GM18873 (cell line): ENCODE measurements at regions not wholly inside any gene's neighbourhood (a gene's known extent, or its start where the extent isn't known, plus 50 kb on each side); places are given as distances from the start of the nearest gene placed in this dataset.
"Not testable (repeated sequence)": the region's sequence is repeated elsewhere in the genome, so short reads cannot be mapped to it uniquely, and the experiment has no call there.

Source experiments
- ATAC-seq: cut with Tn5 transposase; IDR thresholded peaks from one replicate; pipeline ENCODE4 v1.9.1; 2021; ENCODE audit warnings: mild to moderate bottlenecking, moderate library complexity, moderate number of reproducible peaks; ENCODE audit not compliant: unreplicated experiment, low FRiP score

DNA sequence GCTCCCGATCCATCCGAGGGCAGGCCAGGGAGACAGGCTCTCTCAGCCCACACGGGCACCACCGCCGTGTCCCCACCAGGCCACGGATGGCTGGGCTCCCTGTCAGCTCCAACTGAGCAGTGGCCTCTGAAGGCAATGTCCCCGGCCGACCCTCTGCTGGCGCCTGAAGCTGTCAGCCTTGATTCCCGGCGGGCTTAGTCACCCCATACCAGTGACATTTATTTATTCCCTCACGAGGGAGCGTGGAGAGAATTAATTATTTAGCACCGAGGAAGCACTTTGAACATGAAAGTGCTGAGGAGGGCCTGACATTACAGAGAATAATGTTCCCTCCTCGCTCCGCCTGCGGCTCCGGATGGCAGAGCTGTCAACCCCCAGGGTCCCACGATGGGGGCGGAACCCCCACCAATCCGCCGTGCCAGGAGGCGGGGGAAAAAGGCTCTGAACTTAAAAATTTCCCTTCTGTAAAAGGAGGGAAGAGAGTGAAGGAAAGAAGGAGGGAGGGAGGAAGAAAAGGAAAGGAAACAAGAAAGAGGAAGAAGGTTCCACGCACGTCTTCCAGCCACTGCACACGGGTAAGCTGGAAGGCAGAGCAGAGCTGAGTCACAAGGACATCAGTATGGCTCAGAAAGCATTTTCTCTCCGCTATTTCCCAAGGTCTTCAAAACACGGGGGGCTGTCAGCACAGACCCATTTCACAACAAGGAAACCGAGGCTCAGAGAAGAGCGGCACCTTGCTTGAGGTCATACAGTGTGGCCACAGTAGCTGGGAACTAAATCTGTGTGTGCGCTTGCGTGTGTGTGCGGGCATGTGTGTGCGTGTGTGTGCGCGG, 108.7 kb upstream of the NCOR2 start:
- no peak for ATAC-seq

DNA sequence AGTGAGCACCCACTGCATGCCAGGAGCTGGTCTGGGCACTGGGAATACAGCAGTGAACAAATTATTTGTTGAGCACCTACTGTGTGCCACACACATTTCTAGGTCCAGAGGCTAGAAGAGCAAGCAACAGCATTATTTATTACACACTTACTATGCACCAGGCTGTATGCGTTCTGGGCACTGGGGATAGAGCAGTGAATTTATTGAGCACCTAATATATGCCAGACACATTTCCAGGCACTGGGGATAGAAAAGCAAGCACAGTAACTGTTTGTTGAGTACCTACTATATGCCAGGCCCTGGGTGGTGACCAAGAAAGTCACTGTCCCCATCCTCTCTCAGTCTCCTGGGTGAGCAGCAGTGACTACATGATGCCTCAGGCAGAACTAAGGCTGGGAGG, 107.5 kb upstream of the NCOR2 start:
- no peak for ATAC-seq

DNA sequence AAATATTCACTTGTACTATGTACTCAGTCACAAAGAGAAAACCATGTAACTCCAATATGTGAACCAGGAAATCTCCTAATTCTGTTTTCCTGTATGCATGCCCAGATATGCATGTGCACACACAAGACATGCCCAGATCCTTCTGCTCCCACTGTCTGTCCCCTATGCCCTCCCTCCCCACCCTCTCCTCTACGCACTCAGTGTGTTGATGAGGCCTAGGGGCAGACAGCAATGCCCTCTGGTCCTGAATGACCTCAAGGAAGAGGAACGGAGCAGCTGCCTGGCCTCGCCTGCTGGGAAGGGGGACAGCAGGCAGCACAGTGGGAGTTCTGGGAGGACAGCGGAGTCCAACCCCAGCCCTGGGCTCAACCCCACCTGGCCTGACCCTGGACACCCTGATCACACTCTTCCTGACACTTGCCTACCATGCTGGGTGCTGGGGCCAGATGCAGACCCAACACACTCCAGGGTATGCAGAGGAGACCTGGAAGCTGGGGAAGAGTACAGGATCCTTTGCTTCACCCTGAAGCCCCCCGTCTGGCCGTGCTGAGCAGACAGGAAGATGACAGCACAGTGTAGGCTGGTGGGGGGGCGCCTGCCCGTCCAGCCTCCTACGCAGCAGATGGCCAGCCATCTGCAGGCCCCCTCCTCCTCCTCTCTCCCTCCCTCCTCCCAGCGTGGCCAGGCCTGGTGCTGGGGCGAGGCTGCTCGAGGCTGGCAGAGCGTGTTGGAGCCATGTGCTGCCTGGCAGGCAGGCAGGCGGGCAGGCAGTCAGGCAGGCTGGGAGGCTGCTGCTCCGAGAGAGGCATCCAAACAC, 106.6 kb upstream of the NCOR2 start:
- no peak for ATAC-seq

DNA sequence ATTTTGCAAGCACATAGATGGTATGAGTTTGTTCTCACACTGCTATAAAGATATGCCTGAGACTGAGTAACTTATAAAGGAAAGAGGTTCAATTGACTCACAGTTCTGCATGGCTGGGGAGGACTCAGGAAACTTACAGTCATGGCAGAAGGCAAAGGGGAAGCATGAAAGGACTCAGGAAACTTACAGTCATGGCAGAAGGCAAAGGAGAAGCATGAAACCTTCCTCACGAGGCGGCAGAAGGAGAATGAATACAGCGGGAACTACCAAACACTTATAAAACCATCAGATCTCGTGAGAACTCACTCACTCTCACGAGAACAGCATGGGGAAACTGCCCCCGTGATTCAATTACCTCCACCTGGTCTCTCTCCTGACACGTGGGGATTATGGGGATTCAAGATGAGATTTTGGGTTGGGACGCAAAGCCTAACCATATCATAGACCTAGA, 101.9 kb upstream of the NCOR2 start:
- not testable (repeated sequence) for ATAC-seq

DNA sequence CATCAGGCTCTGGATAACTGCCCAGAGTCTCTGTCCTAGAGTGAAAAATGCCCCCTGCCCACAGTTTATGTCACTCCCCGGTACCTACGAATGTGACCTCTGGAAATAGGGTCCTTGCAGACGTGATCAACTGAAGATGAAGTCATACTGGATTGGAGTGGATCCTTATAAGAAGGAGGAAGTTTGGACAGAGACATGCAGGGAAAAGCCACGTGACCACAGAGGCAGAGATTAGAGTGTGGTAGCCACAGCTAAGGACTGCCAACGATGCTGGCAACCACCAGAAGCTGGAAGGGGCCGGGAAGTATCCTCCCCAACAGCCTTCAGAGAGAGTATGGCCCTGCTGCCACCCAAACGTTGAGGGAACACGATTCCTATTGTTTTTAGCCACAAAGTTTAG, 101.2 kb upstream of the NCOR2 start:
- ATAC-seq = no peak

DNA sequence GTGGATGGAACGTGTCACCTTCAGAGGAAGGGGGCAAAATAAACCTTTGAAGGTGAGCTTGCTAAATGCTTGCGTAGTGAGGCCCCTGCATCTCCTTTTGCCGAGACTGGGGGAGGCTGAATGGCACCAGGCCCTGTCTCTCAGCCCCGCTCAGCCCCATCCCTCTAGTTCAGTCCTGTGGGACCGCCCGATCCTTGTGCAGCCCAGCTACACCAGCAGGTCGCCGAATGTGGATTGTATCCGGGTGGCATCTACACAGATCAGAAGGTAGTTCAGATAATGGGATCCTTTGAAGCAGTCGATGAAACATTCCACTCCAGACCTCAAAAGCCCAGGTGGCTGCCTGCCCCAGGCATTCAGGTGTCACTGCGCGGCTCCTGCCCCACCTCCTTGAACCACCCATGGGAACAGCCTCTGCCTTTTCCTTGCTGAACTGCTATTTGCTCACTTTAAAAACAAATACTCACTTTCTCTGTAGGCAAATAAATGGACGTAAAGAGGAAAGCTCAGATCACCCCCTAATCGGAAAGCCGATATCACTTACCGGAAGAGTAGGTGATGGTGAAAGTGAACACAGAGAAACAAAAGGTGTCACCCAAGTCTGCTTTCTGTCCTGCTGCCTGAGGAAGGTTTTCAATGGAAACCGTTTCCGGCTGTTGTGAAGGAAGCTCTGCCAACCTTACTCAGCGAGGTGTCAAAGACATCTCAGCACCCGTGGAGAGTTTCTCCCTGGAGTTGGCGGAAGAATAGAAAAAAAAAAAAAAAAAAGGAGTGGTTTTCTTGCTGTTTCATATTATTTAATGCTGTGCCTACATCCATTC, 100.3 kb upstream of the NCOR2 start:
- no peak for ATAC-seq

DNA sequence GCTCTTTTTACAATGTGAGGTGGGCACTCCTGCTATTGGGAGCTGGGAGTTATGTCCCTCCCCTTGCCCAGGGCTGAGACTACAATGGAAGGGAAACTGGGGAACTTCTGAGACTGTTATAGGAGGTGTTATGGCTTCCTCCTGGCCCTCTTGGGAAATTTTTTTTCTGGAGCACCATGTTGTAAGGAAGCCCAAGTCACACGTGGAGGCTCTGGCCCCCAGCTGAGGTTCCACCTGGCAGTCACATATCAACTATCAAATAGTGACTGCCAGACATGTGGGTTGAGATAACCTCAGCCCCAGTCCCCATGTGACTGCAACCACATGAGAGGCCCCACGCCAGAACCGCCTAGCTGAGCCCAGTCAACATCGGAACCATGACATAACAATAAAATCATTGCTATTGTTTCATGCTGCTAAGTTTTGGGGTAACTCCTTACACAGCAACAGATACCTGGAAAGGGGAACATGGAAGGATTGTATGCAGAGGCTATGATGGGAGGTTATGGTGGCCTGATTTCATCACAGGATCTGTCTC, 99.4 kb upstream of the NCOR2 start:
- no peak for ATAC-seq

DNA sequence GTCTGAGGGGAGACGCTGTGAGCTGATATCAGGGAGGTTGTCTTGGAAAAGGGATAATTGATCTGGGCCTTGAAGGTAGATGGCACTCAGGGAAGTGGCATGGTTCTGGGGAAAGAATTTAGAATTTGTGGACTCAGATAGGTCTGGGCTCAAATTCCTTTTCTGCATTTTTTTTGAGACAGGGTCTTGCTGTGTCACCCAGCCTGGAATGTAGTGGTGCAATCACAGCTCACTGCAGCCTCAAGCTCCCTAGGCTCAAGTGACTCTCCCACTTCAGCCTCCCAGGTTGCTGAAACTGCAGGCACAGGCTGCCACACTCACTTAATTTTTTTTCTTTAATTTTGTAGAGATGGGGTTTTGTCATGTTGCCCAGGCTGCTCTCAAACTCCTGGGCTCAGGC, 98.1 kb upstream of the NCOR2 start:
- ATAC-seq = no peak

DNA sequence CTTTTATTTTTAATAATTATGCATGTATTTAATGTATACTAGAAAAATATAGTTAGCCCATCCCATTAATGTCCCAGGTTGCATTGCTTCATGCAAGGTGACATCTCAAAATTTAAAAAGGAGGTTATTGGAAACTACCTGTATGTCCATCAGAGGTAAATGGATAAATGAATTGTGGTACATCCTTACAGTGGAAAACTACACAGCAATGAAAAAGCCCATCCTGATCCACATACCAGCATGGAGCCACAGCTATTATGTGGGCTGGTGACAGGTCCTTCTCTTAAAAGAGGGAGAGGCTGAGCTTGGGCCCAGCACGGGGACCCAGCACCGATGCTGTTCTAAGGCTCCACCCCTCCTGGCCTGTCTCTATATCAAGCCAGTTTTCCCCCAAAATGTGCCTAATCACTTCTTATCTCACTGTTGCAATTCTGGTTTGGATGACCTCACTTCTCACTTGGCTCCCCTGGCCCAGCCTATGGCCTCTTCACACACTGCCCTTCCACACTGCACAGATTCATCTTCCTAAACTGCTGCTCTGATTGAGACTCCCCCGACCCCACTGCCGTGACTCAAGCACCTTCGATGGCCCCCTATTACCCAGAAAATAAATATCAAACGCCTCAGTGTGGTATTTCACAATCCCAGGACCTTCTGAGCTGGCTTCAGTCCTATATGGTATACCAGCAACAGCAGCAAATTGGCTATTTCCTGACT, 97.1 kb upstream of the NCOR2 start:
- no peak for ATAC-seq

DNA sequence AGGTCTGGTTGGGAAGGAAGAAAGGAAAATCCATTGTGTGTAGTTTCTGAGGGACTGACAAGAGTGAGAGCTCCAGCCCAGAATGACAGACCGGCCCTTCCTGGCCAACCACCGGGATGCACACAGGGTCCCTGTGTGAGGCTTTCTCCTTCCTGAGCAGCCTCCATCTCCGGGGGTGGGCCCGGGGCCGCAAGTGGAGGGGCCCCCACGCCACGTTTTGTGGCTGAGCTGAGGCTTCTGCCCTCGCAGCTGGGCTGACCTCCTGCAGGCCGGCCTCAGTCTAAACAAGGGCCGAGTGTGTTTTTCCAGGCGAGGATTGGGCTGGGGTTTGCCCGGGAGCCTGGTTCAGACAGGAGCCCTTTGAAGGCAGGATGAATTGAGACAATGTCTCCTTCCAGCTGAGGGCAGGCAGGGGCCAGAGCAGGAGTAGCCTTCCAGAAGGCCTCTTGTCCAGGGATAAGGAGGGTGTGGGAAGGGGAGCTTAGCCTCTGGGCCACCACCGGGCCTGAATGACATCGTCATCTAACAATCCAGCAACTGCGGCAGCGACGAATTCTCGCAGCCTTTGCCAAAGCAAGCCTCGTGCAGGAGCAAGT, 96.5 kb upstream of the NCOR2 start:
- ATAC-seq = no peak

DNA sequence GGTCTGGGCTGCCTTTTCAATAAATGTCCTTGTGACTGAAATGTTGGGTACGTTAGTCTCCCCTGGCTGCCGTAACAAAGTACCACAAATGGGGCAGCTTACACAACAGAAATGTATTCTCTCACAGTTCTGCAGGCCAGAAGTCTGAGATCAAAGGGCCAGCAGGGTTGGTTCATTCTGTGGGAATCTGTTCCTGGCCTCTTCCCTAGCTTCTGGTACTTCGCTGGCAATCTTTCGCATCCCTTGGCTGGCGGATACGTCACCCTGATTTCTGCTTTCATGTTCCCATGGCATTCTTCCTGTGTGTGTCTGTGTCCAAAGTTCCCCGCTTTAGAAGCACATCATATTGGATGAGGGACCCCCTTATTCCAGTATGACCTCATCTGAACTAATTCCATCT, 95.8 kb upstream of the NCOR2 start:
- no peak for ATAC-seq

DNA sequence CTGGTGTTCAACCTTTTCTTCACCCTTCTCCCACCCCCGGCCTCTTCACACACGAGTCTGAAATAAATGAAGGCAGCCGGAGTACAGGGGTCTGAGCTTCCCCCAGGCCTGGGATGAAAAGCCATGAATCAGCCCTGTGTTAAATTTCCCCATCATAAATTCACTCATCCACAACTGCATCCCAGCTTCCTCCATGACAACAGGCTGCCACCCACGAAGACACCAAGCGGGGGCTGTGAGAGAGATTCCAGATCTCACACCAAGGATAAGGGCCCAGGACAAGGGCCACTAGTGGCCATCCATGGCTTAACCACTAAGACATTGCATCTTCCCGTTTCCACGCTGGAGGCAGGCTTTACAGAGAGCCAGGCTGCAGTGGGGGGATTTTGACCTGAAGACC, 93.9 kb upstream of the NCOR2 start:
- ATAC-seq = no peak

DNA sequence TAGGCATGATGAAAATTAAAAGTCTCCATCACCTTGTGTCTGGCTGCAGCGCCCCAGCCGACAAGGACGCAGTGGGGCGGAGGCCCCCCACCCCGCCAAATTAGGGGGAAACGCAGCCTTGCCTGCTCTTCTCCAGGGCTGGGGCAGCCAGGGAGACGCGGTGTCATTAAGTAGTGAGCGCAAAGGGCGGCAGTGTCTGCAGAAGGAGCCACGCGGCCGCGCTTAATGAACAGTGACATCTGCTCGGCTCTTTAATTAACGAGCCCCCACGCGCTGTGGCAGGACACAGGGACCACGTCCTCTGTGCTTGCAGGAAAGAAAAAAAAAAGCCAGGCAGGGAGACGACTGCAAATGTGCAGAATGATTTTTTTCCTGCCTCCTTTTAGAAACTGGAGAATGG, 93.4 kb upstream of the NCOR2 start:
- no peak for ATAC-seq

DNA sequence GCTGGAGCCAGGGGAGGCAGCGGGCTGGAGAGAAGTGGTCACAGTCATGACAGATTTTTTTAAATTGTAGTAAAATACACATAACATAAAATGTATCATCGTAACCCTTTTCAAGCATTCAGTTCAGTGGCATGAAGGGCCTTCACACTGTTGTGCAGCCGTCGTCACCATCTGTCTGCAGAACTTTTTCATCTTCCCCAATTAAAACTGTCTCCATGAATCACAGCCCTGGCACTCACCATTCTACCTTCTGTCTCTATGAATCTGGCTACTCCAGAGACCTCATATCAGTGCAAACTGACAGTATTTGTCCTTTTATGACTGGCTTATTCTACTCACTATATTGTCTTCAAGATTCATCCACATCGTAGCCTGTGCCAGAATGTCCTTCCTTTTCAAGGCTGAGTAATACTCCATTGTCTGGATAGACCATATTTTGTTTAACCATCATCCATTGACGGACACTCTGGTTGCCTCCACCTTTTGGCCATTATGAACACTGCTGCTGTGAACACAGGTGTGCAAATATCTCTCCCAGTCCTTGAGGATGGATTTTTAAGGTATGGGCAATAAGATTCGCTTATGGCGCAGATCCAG, 91.5 kb upstream of the NCOR2 start:
- no peak for ATAC-seq

DNA sequence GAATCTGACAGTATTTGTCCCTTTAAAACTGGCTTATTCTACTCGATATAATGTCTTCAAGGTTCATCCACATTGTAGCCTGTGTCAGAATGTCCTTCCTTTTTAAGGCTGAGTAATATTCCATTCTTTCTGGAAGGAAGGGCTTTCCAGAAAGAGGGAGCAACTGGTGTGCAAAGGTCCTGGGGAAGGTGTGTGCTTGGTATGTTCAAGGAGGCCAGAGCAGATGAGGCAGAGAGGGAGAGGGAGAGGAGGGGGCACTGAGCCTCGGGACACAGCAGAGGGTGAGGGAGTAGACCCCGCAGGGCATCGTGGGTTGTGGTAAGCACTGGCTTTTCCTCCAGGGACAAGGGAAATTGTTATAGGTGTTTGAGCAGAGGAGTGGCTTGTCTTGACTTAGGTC, 90.9 kb upstream of the NCOR2 start:
- ATAC-seq = no peak

DNA sequence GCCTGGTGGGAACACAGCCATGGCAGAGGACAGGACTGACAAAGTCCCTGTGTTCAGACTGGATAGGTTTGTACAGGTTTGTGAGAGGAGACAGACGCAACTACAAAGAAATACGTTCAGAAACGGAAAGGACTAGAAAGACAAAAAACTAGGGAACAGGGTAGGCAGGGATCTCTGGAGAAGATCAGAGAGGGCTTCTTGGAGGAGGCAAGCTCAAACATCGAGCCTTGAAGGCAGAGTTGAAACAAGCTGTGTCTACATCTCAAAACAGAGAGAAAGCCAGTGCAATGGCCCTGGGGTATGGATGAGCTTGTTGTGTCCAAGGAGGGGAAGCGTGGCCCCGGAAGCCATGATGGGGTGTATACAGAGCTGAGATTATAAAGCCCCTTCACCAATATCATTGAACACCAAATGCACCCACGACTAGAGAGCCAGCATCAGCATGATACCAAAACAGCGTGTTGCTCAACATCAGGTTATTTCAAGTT, 89.6 kb upstream of the NCOR2 start:
- no peak for ATAC-seq

DNA sequence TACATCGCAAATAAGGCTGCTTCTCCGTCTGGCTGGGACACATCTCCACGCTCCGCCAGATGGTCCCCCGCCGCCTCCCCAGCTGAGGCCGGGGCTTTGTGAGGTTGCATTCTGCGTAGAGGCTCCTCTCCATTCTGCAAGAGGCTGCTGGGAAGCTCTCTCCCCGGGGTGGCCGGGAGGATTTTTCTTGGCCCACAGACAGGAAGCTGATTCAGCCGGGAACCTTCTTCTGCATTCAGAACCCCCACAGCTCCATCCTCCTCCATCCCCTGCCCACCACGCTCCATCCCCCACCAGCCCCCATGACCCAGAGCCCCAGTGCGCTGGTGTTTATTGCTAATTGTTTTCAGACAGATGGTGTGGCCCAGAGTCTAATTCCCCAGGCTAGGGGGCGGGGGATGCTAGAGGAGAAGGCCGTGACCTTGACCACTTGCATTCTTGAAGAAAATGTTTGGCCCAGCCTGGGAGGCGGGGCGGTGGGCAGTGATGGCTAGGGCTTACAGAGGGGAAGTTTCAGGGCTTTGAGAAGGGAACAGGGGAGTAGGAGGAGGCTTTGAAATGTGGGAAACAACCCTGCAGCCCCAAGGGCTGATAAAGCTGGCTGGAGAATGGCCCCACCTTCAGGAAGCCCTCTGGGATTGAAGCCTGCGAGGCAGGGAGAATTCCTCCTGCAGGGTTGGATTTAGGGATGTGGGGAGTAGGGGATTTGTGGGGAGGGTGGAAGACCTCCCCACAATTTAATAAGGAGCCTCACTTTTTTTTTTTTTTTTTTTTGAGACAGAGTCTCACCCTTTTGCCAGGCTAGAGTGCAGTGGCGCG, 88.5 kb upstream of the NCOR2 start:
- no peak for ATAC-seq

DNA sequence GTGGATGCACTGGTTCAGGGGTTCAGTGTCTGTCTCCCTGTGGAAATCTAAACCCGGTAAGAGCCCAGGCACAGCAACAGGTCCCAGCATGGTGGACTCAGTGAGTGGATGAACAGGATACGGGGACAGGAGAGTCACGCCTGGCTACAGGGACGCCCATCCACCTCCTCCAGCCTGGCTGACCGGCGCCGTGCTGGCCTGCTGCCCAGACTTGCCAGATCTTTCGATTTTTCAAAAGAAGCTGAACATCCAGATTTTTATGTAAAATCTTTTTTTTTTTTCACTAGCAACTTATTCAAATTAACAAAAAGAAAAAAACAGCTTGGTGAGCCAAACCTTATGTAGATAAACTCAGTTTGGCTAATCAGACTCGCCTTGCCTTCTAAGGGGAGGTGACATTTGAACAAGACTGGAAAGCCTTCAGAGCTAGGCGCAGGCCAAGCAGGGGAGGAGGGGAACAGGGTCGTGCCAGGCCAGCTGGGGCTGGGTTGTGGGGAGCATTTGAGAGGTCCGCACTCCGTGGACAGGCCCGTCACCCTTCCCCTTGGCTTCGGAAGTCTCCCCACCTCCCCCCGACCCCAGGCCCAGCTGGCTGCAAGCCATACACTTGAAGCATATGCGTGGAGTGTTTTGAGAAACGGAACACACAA, 87.8 kb upstream of the NCOR2 start:
- ATAC-seq = no peak
